Neural cell (in vitro differentiated cells): ENCODE measurements at regions not wholly inside any gene's neighbourhood (a gene's known extent, or its start where the extent isn't known, plus 50 kb on each side); places are given as distances from the start of the nearest gene placed in this dataset.

Experiments used
- EP300 ChIP-seq: fragments of 450-650 bp; conservative IDR thresholded peaks from 2 replicates; pipeline ENCODE4 v1.6.1; 2014; ENCODE audit warnings: antibody characterized with exemption, mild to moderate bottlenecking, moderate library complexity; ENCODE audit not compliant: poor library complexity, severe bottlenecking
- SMC3 ChIP-seq: fragments of 450-650 bp; conservative IDR thresholded peaks from 2 replicates; pipeline ENCODE4 v1.6.1; 2014; ENCODE audit warnings: antibody characterized with exemption, mild to moderate bottlenecking, moderate library complexity; ENCODE audit not compliant: poor library complexity
- TF ChIP-seq, protein P1 (sequence below): fragments of 450-650 bp; IDR thresholded peaks from 2 replicates; pipeline ENCODE4 v1.5.1; 2014; ENCODE audit warnings: antibody characterized with exemption, mild to moderate bottlenecking, moderate library complexity; ENCODE audit not compliant: poor library complexity, severe bottlenecking

DNA sequence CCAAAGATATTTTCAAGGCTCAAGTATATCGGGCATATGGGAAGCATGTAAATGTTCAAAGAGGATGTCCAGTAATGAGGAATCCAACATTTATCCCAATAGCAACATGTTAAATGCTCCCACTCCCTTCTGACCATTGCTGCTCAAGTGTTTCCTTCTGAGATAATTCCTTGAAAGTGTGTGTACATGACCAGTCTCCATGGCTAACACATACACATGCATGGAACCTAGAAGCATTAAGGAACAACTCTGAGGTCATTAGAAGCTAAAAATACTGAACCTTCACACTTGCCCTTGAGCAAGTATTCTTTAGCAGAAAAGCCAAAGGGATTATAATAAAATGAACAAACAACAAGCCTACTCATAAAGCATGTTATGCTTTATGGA, 433.8 kb upstream of the TCF4 start:
- TF ChIP-seq EP300: no peak
- TF ChIP-seq SMC3: no peak
- TF ChIP-seq, protein P1, sequence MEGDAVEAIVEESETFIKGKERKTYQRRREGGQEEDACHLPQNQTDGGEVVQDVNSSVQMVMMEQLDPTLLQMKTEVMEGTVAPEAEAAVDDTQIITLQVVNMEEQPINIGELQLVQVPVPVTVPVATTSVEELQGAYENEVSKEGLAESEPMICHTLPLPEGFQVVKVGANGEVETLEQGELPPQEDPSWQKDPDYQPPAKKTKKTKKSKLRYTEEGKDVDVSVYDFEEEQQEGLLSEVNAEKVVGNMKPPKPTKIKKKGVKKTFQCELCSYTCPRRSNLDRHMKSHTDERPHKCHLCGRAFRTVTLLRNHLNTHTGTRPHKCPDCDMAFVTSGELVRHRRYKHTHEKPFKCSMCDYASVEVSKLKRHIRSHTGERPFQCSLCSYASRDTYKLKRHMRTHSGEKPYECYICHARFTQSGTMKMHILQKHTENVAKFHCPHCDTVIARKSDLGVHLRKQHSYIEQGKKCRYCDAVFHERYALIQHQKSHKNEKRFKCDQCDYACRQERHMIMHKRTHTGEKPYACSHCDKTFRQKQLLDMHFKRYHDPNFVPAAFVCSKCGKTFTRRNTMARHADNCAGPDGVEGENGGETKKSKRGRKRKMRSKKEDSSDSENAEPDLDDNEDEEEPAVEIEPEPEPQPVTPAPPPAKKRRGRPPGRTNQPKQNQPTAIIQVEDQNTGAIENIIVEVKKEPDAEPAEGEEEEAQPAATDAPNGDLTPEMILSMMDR: no peak
